Type B pancreatic cell (in vitro differentiated cells): ENCODE measurements at regions not wholly inside any gene's neighbourhood (a gene's known extent, or its start where the extent isn't known, plus 50 kb on each side); places are given as distances from the start of the nearest gene placed in this dataset.

Source experiments
- DNase-seq: peaks from one replicate; pipeline ENCODE4 v3.0.0; 2021; ENCODE audit warnings: mixed read lengths; ENCODE audit not compliant: unreplicated experiment; ENCODE audit errors: extremely low spot score
- H3K27ac Mint-ChIP-seq: 2 replicates; pipeline ENCODE4 v1.8.0; 2021; ENCODE audit warnings: mild to moderate bottlenecking, mixed read lengths
- H3K27me3 Mint-ChIP-seq: 2 replicates; pipeline ENCODE4 v1.8.0; 2021; ENCODE audit warnings: mixed read lengths
- H3K36me3 Mint-ChIP-seq: 2 replicates; pipeline ENCODE4 v1.8.0; 2021; ENCODE audit warnings: mixed read lengths
- H3K4me1 Mint-ChIP-seq: one replicate; pipeline ENCODE4 v1.8.0; 2021; ENCODE audit warnings: mixed read lengths; ENCODE audit not compliant: unreplicated experiment
- H3K4me3 Mint-ChIP-seq: 2 replicates; pipeline ENCODE4 v1.8.0; 2021; ENCODE audit warnings: mild to moderate bottlenecking, mixed read lengths
- H3K9me3 Mint-ChIP-seq: 2 replicates; pipeline ENCODE4 v1.8.0; 2021; ENCODE audit warnings: mixed read lengths
- CTCF ChIP-seq: fragments of 200-600 bp; sonication (generic); conservative IDR thresholded peaks from 2 replicates; pipeline ENCODE4 v1.5.0; 2021; ENCODE audit warnings: antibody characterized with exemption, mild to moderate bottlenecking

- Mint-ChIP-seq H3K27me3 (peaks cover 5% of the 10 kb centered on the region), H3K27ac (no peak overlapping the region), H3K9me3 (peaks cover 5% of the 10 kb centered on the region), H3K36me3 (no peaks in the 10 kb centered on the region), H3K4me1 (peaks cover 11% of the 10 kb centered on the region), H3K4me3 (no peak overlapping the region)
- no peak for DNase-seq
- no peak for TF ChIP-seq CTCF
Observed at GRCh38 chr4:154015578-154015977, 226.7 kb upstream of the SFRP2 start.

DNA sequence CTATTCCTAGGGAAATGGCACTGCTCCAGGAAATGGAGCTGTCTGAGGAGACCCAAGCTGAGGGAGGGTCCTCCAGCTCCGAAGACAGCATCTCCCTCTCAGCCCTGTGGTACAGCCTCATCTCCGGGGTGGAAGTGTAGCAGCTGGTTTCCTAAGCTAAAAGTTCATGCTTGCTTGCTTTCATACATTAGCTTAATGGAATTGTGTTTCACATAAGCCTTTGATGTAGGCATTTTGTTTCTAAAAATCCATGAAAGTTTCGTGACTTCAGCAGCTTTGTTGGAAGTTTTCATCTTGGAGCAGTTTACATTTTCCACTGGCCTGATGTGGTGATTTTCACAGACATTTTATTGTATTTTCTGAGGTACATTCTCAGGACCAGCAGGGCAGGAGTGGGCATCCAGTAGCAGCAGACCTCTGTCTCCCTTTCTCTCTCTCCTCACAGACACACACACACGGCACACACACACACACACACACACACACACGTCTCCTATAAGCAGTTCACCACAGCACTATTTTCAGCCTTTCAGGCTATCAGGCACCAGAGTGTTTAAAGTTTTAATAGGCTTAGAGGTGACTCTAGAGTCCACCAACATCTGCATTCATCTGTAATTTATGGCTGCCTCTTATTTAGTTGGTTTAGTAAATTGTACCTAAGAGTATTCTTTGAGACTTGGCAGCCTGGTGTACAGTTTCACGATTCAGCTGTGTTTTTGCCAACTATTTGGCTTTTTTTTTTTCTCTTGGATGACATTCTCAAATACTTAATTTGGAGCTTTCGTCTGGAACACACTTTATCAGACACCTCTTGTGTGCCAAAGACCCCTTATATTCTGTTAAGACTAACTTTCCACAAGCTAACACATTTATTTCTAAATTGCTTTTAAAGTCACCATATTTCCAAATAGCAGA lies 225.8 kb upstream of the SFRP2 start:
- Mint-ChIP-seq H3K27me3 (peaks cover 4% of the 10 kb centered on the region), H3K36me3 (no peaks in the 10 kb centered on the region), H3K27ac (no peak overlapping the region), H3K9me3 (peaks cover 5% of the 10 kb centered on the region), H3K4me1 (peaks cover 11% of the 10 kb centered on the region), H3K4me3 (no peak overlapping the region)
- TF ChIP-seq CTCF, result no peak
- DNase-seq, result no peak

GRCh38 chr4:154013576-154013975 lies 224.7 kb upstream of the SFRP2 start:
- no peak overlapping the region for H3K4me3 Mint-ChIP-seq

DNA sequence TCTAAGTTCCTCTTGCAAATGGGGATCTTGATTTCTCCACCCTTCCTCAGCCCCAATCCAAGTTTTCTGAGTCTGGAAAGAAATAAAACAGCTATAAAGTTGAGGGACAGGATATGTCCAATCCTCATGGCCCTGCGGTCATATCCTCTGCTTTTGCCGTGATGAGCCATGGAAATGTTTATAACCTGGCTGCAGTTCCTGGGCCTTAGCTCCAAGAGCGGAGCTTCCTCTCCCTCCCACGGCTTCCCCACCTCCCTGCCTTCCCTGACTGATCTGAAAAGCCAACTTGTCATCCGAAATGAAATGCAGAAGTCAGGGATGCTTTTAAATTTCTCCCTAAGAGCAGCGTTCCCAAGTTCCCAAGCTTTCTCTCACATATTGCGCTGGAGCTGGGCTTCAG lies 221.5 kb upstream of the SFRP2 start:
- DNase-seq, result no peak
- no peak for TF ChIP-seq CTCF
- H3K36me3 Mint-ChIP-seq, result peaks cover 3% of the 10 kb centered on the region
- no peaks in the 10 kb centered on the region for H3K27me3 Mint-ChIP-seq
- H3K4me1 Mint-ChIP-seq, result peaks cover 10% of the 10 kb centered on the region
- H3K9me3 Mint-ChIP-seq, result peaks cover 5% of the 10 kb centered on the region
- H3K4me3 Mint-ChIP-seq, result no peak overlapping the region
- no peak overlapping the region for H3K27ac Mint-ChIP-seq

More at GRCh38 chr4:154013576-154013975, 224.7 kb upstream of the SFRP2 start:
- Mint-ChIP-seq H3K9me3 (peaks cover 5% of the 10 kb centered on the region), H3K36me3 (no peaks in the 10 kb centered on the region), H3K27me3 (no peaks in the 10 kb centered on the region), H3K27ac (no peak overlapping the region), H3K4me1 (peaks cover 11% of the 10 kb centered on the region)
- TF ChIP-seq CTCF, result no peak
- DNase-seq, result no peak

DNA sequence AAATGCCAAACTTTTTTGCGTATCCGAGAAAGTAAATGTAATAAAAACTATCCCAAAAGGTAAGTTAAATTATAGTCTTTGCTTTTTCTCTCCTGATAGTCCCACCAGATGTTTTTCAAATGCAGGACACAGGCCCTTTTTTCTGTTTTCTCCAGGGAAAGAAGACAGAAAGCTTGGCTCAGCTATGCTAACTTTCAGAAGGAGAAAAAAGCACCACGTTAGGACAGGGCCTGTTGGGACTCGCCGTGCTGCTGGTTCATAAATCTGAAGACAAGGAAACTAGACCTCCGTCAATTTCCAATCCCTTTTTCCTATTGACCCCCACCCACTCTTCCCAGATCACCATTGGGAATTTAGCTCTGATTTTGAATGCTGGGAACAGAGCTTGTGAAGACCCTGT lies 220.9 kb upstream of the SFRP2 start:
- Mint-ChIP-seq H3K9me3 (peaks cover 5% of the 10 kb centered on the region), H3K4me3 (no peak overlapping the region), H3K27ac (no peak overlapping the region), H3K36me3 (peaks cover 3% of the 10 kb centered on the region), H3K27me3 (no peaks in the 10 kb centered on the region), H3K4me1 (peaks cover 8% of the 10 kb centered on the region)
- no peak for DNase-seq
- TF ChIP-seq CTCF, result no peak
